ENCODE measurements at regions not wholly inside any gene's neighbourhood (a gene's known extent, or its start where the extent isn't known, plus 50 kb on each side); places are given as distances from the start of the nearest gene placed in this dataset.

DNA sequence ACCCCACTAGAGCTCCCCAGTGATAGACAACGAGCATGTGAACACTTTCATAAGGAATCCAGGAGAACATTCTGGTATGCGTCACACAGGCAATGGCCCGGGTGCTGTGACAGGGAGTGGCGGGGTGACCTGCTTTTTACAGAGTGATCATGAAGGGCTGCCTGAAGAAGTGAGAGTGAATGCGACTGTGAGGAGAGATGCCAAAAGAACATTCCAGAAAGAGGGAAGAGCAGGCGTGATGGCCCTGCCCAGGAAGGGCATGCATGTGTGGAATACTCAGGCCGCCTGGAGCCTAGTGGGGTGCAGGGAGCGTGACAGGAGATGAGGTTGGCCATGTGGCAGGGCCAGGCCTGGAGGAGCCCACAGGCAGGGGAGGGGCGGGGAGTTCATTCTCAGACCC lies 53.8 kb downstream of the FZD10 start:
- DNase-seq (no peak), ATAC-seq (no peak)
- Histone ChIP-seq H3K9me3 (no peaks in the 10 kb centered on the region), H3K4me3 (no peak overlapping the region), H3K36me3 (replicated peaks in 1 of 2; ENCODE audit: insufficient read depth in 1 of 2, low read depth in 2 of 2) (no peaks in the 10 kb centered on the region), H3K27me3 (no peaks in the 10 kb centered on the region), H3K4me1 (no peaks in the 10 kb centered on the region), H3K27ac (no peak overlapping the region)
- intact Hi-C loops (cut with DNase I): no loop called here
- WGBS, 2 donors: 70 to 71% methylated on average over 9 of the region's 9 CpGs
- TF ChIP-seq CTCF (IDR thresholded peaks at IDR 0.05) (no peak), POLR2A (IDR thresholded peaks at IDR 0.05) (no peak)

DNA sequence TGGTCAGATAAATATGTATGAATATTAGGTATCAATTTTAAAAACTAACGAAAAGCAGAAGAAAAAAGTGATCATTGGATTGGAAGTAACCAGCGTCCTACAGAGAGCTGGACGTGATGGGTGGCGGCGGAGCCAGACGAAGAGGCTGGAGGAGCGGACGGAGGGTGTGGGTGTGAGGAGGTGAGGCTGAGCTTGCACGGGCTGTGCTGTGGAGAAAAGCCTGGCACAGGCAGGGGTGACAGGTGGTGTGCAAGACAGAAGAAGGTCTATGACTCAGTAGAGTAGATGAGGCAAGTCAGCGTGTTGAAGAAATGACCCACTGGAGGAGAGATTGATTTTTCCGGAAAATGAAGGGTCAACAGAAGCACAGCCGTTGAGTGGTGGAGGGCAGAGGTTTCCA lies 56.4 kb downstream of the FZD10 start:
- no peaks in the 10 kb centered on the region for H3K36me3 ChIP-seq (replicated peaks in 1 of 2; ENCODE audit: insufficient read depth in 1 of 2, low read depth in 2 of 2)
- WGBS, 2 donors: 74 to 81% methylated on average over 12 of the region's 12 CpGs
- no peaks in the 10 kb centered on the region for H3K9me3 ChIP-seq
- intact Hi-C loops (cut with DNase I): no loop called here
- no peaks in the 10 kb centered on the region for H3K4me1 ChIP-seq
- ATAC-seq (no peak), DNase-seq (no peak)
- no peak overlapping the region for H3K27ac ChIP-seq
- TF ChIP-seq CTCF (IDR thresholded peaks at IDR 0.05): no peak
- no peak for TF ChIP-seq POLR2A (IDR thresholded peaks at IDR 0.05)
- no peaks in the 10 kb centered on the region for H3K27me3 ChIP-seq
- H3K4me3 ChIP-seq: no peak overlapping the region

DNA sequence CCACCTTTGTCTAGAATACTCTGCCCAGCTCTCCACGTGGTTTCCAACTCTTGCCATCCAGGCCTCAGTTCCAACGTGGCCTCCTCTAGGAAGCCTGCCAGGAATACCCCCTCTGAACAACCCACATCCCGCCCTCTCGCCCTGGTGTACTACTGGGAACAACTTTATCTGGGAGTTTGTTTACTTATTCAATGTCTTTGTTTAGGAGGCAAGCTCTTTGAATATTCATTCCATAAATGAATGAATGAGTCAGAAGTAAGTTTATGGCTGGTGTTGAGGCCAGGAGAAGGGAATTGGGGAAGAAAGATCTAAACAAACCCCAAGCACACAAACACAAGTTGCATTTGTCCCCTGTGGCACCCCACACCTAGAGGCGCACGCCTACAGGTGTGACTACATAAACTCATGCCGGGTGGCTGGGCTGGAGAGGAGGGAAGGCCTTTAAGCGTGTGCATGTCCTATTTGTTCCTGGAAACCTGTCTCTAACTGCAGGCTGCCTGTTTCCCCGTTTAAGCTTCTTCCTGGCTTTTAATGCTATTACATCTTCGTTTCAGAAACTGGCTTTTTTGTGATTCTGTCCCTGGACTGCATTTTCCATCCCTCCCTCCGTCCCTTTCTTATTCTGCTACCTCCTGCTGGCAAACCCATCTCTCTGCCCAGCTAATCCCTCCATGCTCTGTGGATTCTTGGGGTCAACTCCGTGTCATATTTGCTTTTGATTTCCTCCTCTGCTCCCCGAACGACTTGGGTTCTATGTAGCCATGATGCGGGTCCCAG lies 57.9 kb downstream of the FZD10 start:
- H3K36me3 ChIP-seq (replicated peaks in 1 of 2; ENCODE audit: insufficient read depth in 1 of 2, low read depth in 2 of 2): no peaks in the 10 kb centered on the region
- TF ChIP-seq POLR2A (IDR thresholded peaks at IDR 0.05): no peak
- no peak for TF ChIP-seq CTCF (IDR thresholded peaks at IDR 0.05)
- H3K9me3 ChIP-seq: no peaks in the 10 kb centered on the region
- no peak for DNase-seq
- WGBS, 2 donors: 27 to 40% methylated on average over 15 of the region's 15 CpGs
- H3K27me3 ChIP-seq: no peaks in the 10 kb centered on the region
- H3K4me3 ChIP-seq: no peak overlapping the region
- no peaks in the 10 kb centered on the region for H3K4me1 ChIP-seq
- intact Hi-C loops (cut with DNase I): no loop called here
- no peak overlapping the region for H3K27ac ChIP-seq
- ATAC-seq: no peak

- intact Hi-C loops (cut with DNase I): no loop called here
- WGBS, 2 donors: 13 to 31% methylated on average over 9 of the region's 9 CpGs
- Histone ChIP-seq H3K4me3 (no peak overlapping the region), H3K27ac (no peak overlapping the region), H3K36me3 (replicated peaks in 1 of 2; ENCODE audit: insufficient read depth in 1 of 2, low read depth in 2 of 2) (no peaks in the 10 kb centered on the region), H3K4me1 (no peaks in the 10 kb centered on the region), H3K9me3 (no peaks in the 10 kb centered on the region), H3K27me3 (no peaks in the 10 kb centered on the region)
- DNase-seq (no peak), ATAC-seq (no peak)
- no peak for TF ChIP-seq CTCF (IDR thresholded peaks at IDR 0.05)
Observed at GRCh38 chr12:130220706-130221100, 58.4 kb downstream of the FZD10 start.
